HCT116 (cell line): ENCODE measurements at regions not wholly inside any gene's neighbourhood (a gene's known extent, or its start where the extent isn't known, plus 50 kb on each side); places are given as distances from the start of the nearest gene placed in this dataset.

Experiments used
- ATAC-seq: fragments of 200-7000 bp; cut with Tn5 transposase; 2 replicates; pipeline ENCODE4 v1.9.1; 2020; ENCODE audit warnings: mild to moderate bottlenecking, moderate library complexity
- BruUV-seq: library from RNA; stranded (reverse); fragments of 400-500 nt; replicated peaks from 2 replicates; lab custom pipeline; 2021; lab: Mats Ljungman, UMichigan
- CTCF ChIA-PET: fragments of 300-600 bp; sonication (Branson Sonifier 250); formaldehyde crosslinking; loops from one replicate; lab custom pipeline; 2021; ENCODE audit warnings: antibody characterized with exemption; lab: Charles Lee
- POLR2A ChIA-PET: fragments of 300-600, 350-600 bp; sonication (Branson Sonifier 250); formaldehyde crosslinking; loops from one replicate; lab custom pipeline; 2021; ENCODE audit warnings: antibody characterized with exemption; lab: Charles Lee
- RAD21 ChIA-PET, 2 experiments: fragments of 300-600 bp; sonication (Branson Sonifier 250); formaldehyde crosslinking; loops; one replicate each; lab custom pipeline; 2023; ENCODE audit warnings: low total read pairs in 2 of 2; ENCODE audit not compliant: uncharacterized antibody in 2 of 2, unreplicated experiment in 2 of 2, low non-redundant PET in 1 of 2; lab: Charles Lee
- DNase-seq: peaks from one replicate; pipeline ENCODE4 v3.0.0-alpha.2; 2010; ENCODE audit warnings: low read depth, low spot score
- H2AFZ ChIP-seq: fragments of 200-600 bp; shearing (Covaris generic), sonication (generic); 2 replicates; pipeline ENCODE4 v1.6.1; 2017; ENCODE audit warnings: low read depth, mixed run types, mixed read lengths, antibody characterized with exemption, low read length; ENCODE audit not compliant: poor library complexity, severe bottlenecking
- H3K27ac ChIP-seq: 2 replicates; pipeline ENCODE4 v1.5.1; 2012; ENCODE audit warnings: low read depth, low read length
- H3K27me3 ChIP-seq: fragments of 200-600 bp; sonication (generic); 2 replicates; pipeline ENCODE4 v1.6.1; 2016; ENCODE audit warnings: mixed run types, low read length, mixed read lengths; ENCODE audit not compliant: insufficient read depth
- H3K36me3 ChIP-seq, 2 experiments: fragments of 200-500 bp in 1 of 2; fragments of 200-600 bp in 1 of 2; sonication (Bioruptor generic) in 1 of 2; sonication (generic) in 1 of 2; 2 replicates each; pipeline versions ENCODE4 v1.5.1 to v1.6.1; 2014 to 2016; ENCODE audit warnings: low read length in 2 of 2, inconsistent platforms in 1 of 2, mixed read lengths in 1 of 2, mixed run types in 1 of 2; ENCODE audit not compliant: insufficient read depth in 2 of 2, control insufficient read depth in 1 of 2
- H3K4me1 ChIP-seq, 2 experiments: fragments of 200-600 bp in 1 of 2; sonication (generic) in 1 of 2; 2 replicates each; pipeline versions ENCODE4 v1.5.1 to v1.6.1; 2012 to 2017; ENCODE audit warnings: low read length in 2 of 2, inconsistent platforms in 1 of 2, mild to moderate bottlenecking in 1 of 2, mixed read lengths in 1 of 2, mixed run types in 1 of 2, moderate library complexity in 1 of 2; ENCODE audit not compliant: insufficient read depth in 2 of 2, control insufficient read depth in 1 of 2
- H3K4me2 ChIP-seq: fragments of 200-600 bp; sonication (generic); 2 replicates; pipeline ENCODE4 v1.6.1; 2017; ENCODE audit warnings: mixed run types, low read length, mixed read lengths
- H3K4me3 ChIP-seq, 2 experiments: fragments of 200-600 bp in 1 of 2; sonication (generic) in 1 of 2; replicated peaks in 1 of 2; 2 replicates each; pipeline ENCODE4 v1.5.1; 2011 to 2016; ENCODE audit warnings: low read length in 2 of 2, control low read depth in 1 of 2, low read depth in 1 of 2, mild to moderate bottlenecking in 1 of 2, mixed read lengths in 1 of 2, mixed run types in 1 of 2
- H3K79me2 ChIP-seq: fragments of 200-600 bp; sonication (generic); 2 replicates; pipeline ENCODE4 v1.6.1; 2017; ENCODE audit warnings: mild to moderate bottlenecking, mixed run types, low read length, moderate library complexity, mixed read lengths; ENCODE audit not compliant: insufficient read depth
- H3K9ac ChIP-seq: fragments of 200-600 bp; sonication (generic); 2 replicates; pipeline ENCODE4 v1.6.1; 2016; ENCODE audit warnings: low read length, mixed read lengths
- H3K9me2 ChIP-seq: fragments of 200-600 bp; sonication (generic), shearing (Covaris generic); 2 replicates; pipeline ENCODE4 v1.6.1; 2017; ENCODE audit warnings: mixed run types, mild to moderate bottlenecking, moderate library complexity; ENCODE audit not compliant: insufficient read depth
- H3K9me3 ChIP-seq, 2 experiments: fragments of 200-500 bp in 1 of 2; fragments of 200-600 bp in 1 of 2; sonication (Bioruptor generic) in 1 of 2; sonication (generic) in 1 of 2; 2 replicates each; pipeline ENCODE4 v1.6.1; 2014 to 2017; ENCODE audit warnings: low read length in 2 of 2, mixed read lengths in 2 of 2, inconsistent platforms in 1 of 2, low read depth in 1 of 2, mild to moderate bottlenecking in 1 of 2, mixed run types in 1 of 2, moderate library complexity in 1 of 2; ENCODE audit not compliant: control insufficient read depth in 1 of 2, insufficient read depth in 1 of 2
- H4K20me1 ChIP-seq: fragments of 200-600 bp; sonication (generic), shearing (Covaris generic); 2 replicates; pipeline ENCODE4 v1.6.1; 2017; ENCODE audit warnings: mixed run types, mild to moderate bottlenecking, moderate library complexity; ENCODE audit not compliant: insufficient read depth
- CBX3 ChIP-seq: IDR thresholded peaks from 2 replicates; pipeline ENCODE4 v1.6.1; 2012; ENCODE audit warnings: low read depth
- CTCF ChIP-seq, 3 experiments: fragments of 200-600 bp in 1 of 3; sonication (generic) in 1 of 3; IDR thresholded peaks in 2 of 3; conservative IDR thresholded peaks in 1 of 3; 2 replicates each; pipeline ENCODE4 v1.5.1; 2012 to 2017; ENCODE audit warnings: low read depth in 2 of 3, low read length in 2 of 3, antibody characterized with exemption in 1 of 3, borderline replicate concordance in 1 of 3, control low read depth in 1 of 3, mild to moderate bottlenecking in 1 of 3, mixed read lengths in 1 of 3, mixed run types in 1 of 3, moderate library complexity in 1 of 3; ENCODE audit not compliant: insufficient read depth in 1 of 3
- EGR1 ChIP-seq: IDR thresholded peaks from 2 replicates; pipeline ENCODE4 v1.6.1; 2012; ENCODE audit warnings: low read depth
- ELF1 ChIP-seq: IDR thresholded peaks from 2 replicates; pipeline ENCODE4 v1.6.1; 2012; ENCODE audit warnings: low read depth, borderline replicate concordance
- FOSL1 ChIP-seq: IDR thresholded peaks from 2 replicates; pipeline ENCODE4 v1.6.1; 2012; ENCODE audit warnings: low read depth
- JUND ChIP-seq: IDR thresholded peaks from 2 replicates; pipeline ENCODE4 v1.6.1; 2012
- MAX ChIP-seq: IDR thresholded peaks from 2 replicates; pipeline ENCODE4 v1.6.1; 2012
- POLR2A ChIP-seq: IDR thresholded peaks from 2 replicates; pipeline ENCODE4 v1.7.0; 2011; ENCODE audit warnings: borderline replicate concordance; ENCODE audit not compliant: insufficient read depth, insufficient read length; ENCODE audit errors: extremely low read depth
- POLR2AphosphoS5 ChIP-seq: IDR thresholded peaks from 2 replicates; pipeline ENCODE4 v1.6.1; 2011; ENCODE audit warnings: mild to moderate bottlenecking, low read depth, low read length, moderate library complexity
- SP1 ChIP-seq: IDR thresholded peaks from 2 replicates; pipeline ENCODE4 v1.6.1; 2012; ENCODE audit warnings: low read depth
- SRF ChIP-seq: IDR thresholded peaks from 2 replicates; pipeline ENCODE4 v1.6.1; 2012; ENCODE audit warnings: low read depth
- TCF7L2 ChIP-seq: IDR thresholded peaks from 2 replicates; pipeline ENCODE4 v1.7.0; 2011; ENCODE audit warnings: borderline replicate concordance, inconsistent platforms; ENCODE audit not compliant: insufficient read depth, insufficient read length; ENCODE audit errors: extremely low read depth
- YY1 ChIP-seq: IDR thresholded peaks from 2 replicates; pipeline ENCODE4 v1.6.1; 2011; ENCODE audit warnings: low read length, low read depth, moderate library complexity, mild to moderate bottlenecking; ENCODE audit not compliant: insufficient replicate concordance; ENCODE audit errors: extremely low read depth
- ZBTB33 ChIP-seq: IDR thresholded peaks from 2 replicates; pipeline ENCODE4 v1.6.1; 2011; ENCODE audit warnings: mild to moderate bottlenecking, low read length, moderate library complexity; ENCODE audit not compliant: insufficient replicate concordance; ENCODE audit errors: extremely low read depth
- ZFX ChIP-seq: fragments of 450-650 bp; IDR thresholded peaks from 2 replicates; pipeline ENCODE4 v1.6.1; 2017
- ZNF274 ChIP-seq: fragments of 200-500 bp; sonication (Bioruptor generic); IDR thresholded peaks from 2 replicates; pipeline ENCODE4 v1.6.1; 2014; ENCODE audit warnings: mild to moderate bottlenecking, low read depth, low read length, inconsistent platforms
- intact Hi-C: fragments of 100-400 bp; cut with micrococcal nuclease; formaldehyde crosslinking; loops from 2 replicates; pipeline ENCODE4 v1.10.0; 2022

GRCh38 chr2:18643326-18644114 lies 54.2 kb upstream of the NT5C1B start (continued):
- no peak for TF ChIP-seq CTCF (IDR thresholded peaks at IDR 0.05 in 2 of 3, conservative IDR thresholded peaks at IDR 0.05 in 1 of 3; ENCODE audit: borderline replicate concordance in 1 of 3, insufficient read depth in 1 of 3, low read depth in 2 of 3, low read length in 2 of 3)
- TF ChIP-seq ZNF274: no peak
- TF ChIP-seq, all 23 proteins: peak for 0

- Histone ChIP-seq H3K4me3 (no peak overlapping the region), H3K9me2 (no peaks in the 10 kb centered on the region), H3K36me3 (no peaks in the 10 kb centered on the region), H3K27me3 (no peaks in the 10 kb centered on the region), H3K79me2 (no peaks in the 10 kb centered on the region), H2AFZ (no peak overlapping the region), H3K4me2 (no peak overlapping the region), H4K20me1 (no peaks in the 10 kb centered on the region), H3K4me1 (no peaks in the 10 kb centered on the region), H3K9me3 (no peaks in the 10 kb centered on the region), H3K9ac (no peak overlapping the region), H3K27ac (no peak overlapping the region)
- DNase-seq (no peak), ATAC-seq (no peak)
- ChIA-PET RAD21 (no interaction called here), POLR2A (no interaction called here), CTCF (no interaction called here)
- BruUV-seq: no TSS peak
- TF ChIP-seq SRF (no peak), POLR2AphosphoS5 (no peak), ELF1 (no peak), YY1 (no peak), ZNF274 (no peak), JUND (no peak), MAX (no peak), FOSL1 (no peak), CBX3 (no peak), TCF7L2 (no peak), ZBTB33 (no peak), ZFX (no peak), SP1 (no peak), POLR2A (no peak), EGR1 (no peak)
- intact Hi-C loops: no loop called here
Observed at GRCh38 chr2:18641823-18642222, 52.5 kb upstream of the NT5C1B start.
